Kidney epithelial cell (primary cell): ENCODE measurements at regions not wholly inside any gene's neighbourhood (a gene's known extent, or its start where the extent isn't known, plus 50 kb on each side); places are given as distances from the start of the nearest gene placed in this dataset.

ENCODE experiments used
- DNase-seq: peaks from one replicate; pipeline ENCODE4 v3.0.0-alpha.2; 2010; ENCODE audit warnings: low read depth
- H3K27me3 ChIP-seq: 2 replicates; pipeline ENCODE4 v1.6.0; 2011; ENCODE audit warnings: low read length; ENCODE audit not compliant: control insufficient read depth, insufficient read depth
- H3K36me3 ChIP-seq: 2 replicates; pipeline ENCODE4 v1.5.1; 2011; ENCODE audit warnings: low read length; ENCODE audit not compliant: control insufficient read depth, insufficient read depth
- H3K4me3 ChIP-seq: 2 replicates; pipeline ENCODE4 v1.5.1; 2011; ENCODE audit warnings: low read depth, mild to moderate bottlenecking, control low read depth, low read length
- CTCF ChIP-seq: IDR thresholded peaks from 2 replicates; pipeline ENCODE4 v1.5.1; 2011; ENCODE audit warnings: mild to moderate bottlenecking, moderate library complexity, low read length, control low read depth, inconsistent platforms; ENCODE audit not compliant: insufficient read depth, poor library complexity, severe bottlenecking

- no peak for TF ChIP-seq CTCF
- no peak for DNase-seq
- no peaks in the 10 kb centered on the region for H3K27me3 ChIP-seq
Measured at GRCh38 chr2:179338681-179339080, 74.0 kb upstream of the SESTD1 start.

GRCh38 chr2:179336782-179337534 lies 72.3 kb upstream of the SESTD1 start:
- Histone ChIP-seq H3K27me3 (no peaks in the 10 kb centered on the region), H3K36me3 (no peaks in the 10 kb centered on the region), H3K4me3 (no peak overlapping the region)
- no peak for TF ChIP-seq CTCF
- DNase-seq: no peak

More at GRCh38 chr2:179338681-179339080, 74.0 kb upstream of the SESTD1 start:
- Histone ChIP-seq H3K36me3 (no peaks in the 10 kb centered on the region), H3K4me3 (no peak overlapping the region)

GRCh38 chr2:179335732-179336131 lies 71.1 kb upstream of the SESTD1 start:
- Histone ChIP-seq H3K27me3 (no peaks in the 10 kb centered on the region), H3K36me3 (no peaks in the 10 kb centered on the region), H3K4me3 (no peak overlapping the region)
- TF ChIP-seq CTCF: no peak
- DNase-seq: no peak

- Histone ChIP-seq H3K27me3 (no peaks in the 10 kb centered on the region), H3K4me3 (no peak overlapping the region), H3K36me3 (no peaks in the 10 kb centered on the region)
- DNase-seq: no peak
- TF ChIP-seq CTCF: no peak
Measured at GRCh38 chr2:179332903-179333302, 68.3 kb upstream of the SESTD1 start.

DNA sequence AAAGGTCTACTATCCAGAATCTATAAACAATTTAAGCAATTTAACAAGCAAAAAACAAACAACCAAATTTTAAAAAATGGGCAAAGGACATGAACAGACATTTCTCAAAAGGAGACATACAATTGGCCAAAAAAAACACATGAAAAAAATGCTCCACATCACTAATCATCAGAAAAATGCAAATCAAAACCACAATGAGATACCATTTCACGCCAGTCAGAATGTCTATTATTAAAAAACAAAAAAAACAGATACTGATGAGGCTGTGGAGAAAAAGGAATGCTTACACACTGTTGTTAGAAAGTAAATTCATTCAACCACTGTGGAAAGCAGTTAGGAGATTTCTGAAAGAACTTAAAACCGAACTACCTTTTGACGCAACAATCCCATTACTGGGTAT lies 66.4 kb upstream of the SESTD1 start:
- no peaks in the 10 kb centered on the region for H3K27me3 ChIP-seq

More for the DNA sequence above, 66.4 kb upstream of the SESTD1 start:
- no peak overlapping the region for H3K4me3 ChIP-seq
- H3K36me3 ChIP-seq: no peaks in the 10 kb centered on the region
- no peak for TF ChIP-seq CTCF
- no peak for DNase-seq
